Hepatocyte (in vitro differentiated cells): ENCODE measurements at regions not wholly inside any gene's neighbourhood (a gene's known extent, or its start where the extent isn't known, plus 50 kb on each side); places are given as distances from the start of the nearest gene placed in this dataset.

Source experiments
- DNase-seq: peaks from one replicate; pipeline ENCODE4 v3.0.0-alpha.2; 2016; ENCODE audit warnings: low spot score
- H2AFZ ChIP-seq: fragments of 200-600 bp; sonication (generic); 2 replicates; pipeline ENCODE4 v1.6.0; 2016; ENCODE audit warnings: antibody characterized with exemption, mild to moderate bottlenecking
- H3K27ac ChIP-seq: fragments of 200-600 bp; sonication (generic); 2 replicates; pipeline ENCODE4 v1.5.1; 2016; ENCODE audit warnings: mild to moderate bottlenecking
- H3K27me3 ChIP-seq: fragments of 200-600 bp; sonication (generic); 2 replicates; pipeline ENCODE4 v1.6.1; 2016
- H3K36me3 ChIP-seq: fragments of 200-600 bp; sonication (generic); replicated peaks from 2 replicates; pipeline ENCODE4 v1.5.1; 2016; ENCODE audit warnings: low read depth; ENCODE audit not compliant: insufficient read depth
- H3K4me1 ChIP-seq: fragments of 200-600 bp; sonication (generic); 2 replicates; pipeline ENCODE4 v1.5.1; 2016; ENCODE audit warnings: mild to moderate bottlenecking, moderate library complexity; ENCODE audit not compliant: insufficient read depth
- H3K4me2 ChIP-seq: fragments of 200-600 bp; sonication (generic); 2 replicates; pipeline ENCODE4 v1.6.0; 2016
- H3K4me3 ChIP-seq: fragments of 200-600 bp; sonication (generic); 2 replicates; pipeline ENCODE4 v1.5.1; 2016; ENCODE audit warnings: mild to moderate bottlenecking
- H3K79me2 ChIP-seq: fragments of 200-600 bp; sonication (generic); 2 replicates; pipeline ENCODE4 v1.6.0; 2017; ENCODE audit warnings: mild to moderate bottlenecking
- H3K9me2 ChIP-seq: fragments of 200-600 bp; sonication (generic); replicated peaks from 2 replicates; pipeline ENCODE4 v1.6.0; 2017; ENCODE audit warnings: mild to moderate bottlenecking; ENCODE audit not compliant: insufficient read depth
- H3K9me3 ChIP-seq: fragments of 200-600 bp; sonication (generic); 2 replicates; pipeline ENCODE4 v1.5.1; 2016; ENCODE audit warnings: low read depth, mild to moderate bottlenecking
- H4K20me1 ChIP-seq: fragments of 200-600 bp; sonication (generic); 2 replicates; pipeline ENCODE4 v1.6.0; 2016; ENCODE audit warnings: mild to moderate bottlenecking; ENCODE audit not compliant: insufficient read depth, poor library complexity, severe bottlenecking
- EZH2 ChIP-seq: fragments of 200-600 bp; sonication (generic); IDR thresholded peaks from 2 replicates; pipeline ENCODE4 v1.6.1; 2016; ENCODE audit warnings: antibody characterized with exemption, mild to moderate bottlenecking, borderline replicate concordance
- EZH2phosphoT487 ChIP-seq: fragments of 200-600 bp; sonication (generic); IDR thresholded peaks from one replicate; pipeline ENCODE4 v1.6.1; 2018; ENCODE audit warnings: antibody characterized with exemption, mild to moderate bottlenecking, low read depth, moderate library complexity; ENCODE audit not compliant: unreplicated experiment, severe bottlenecking
- WGBS: methylation state at CpG from one replicate; pipeline ENCODE4 v1.1.6; 2016; ENCODE audit warnings: low lambda C conversion rate; ENCODE audit errors: missing lambda C conversion rate; 5-methylcytosine and 5-hydroxymethylcytosine counted together
- TF ChIP-seq, protein P1 (sequence below): fragments of 200-600 bp; sonication (generic); IDR thresholded peaks from 2 replicates; pipeline ENCODE4 v1.5.1; 2016; ENCODE audit warnings: antibody characterized with exemption, mild to moderate bottlenecking; ENCODE audit not compliant: poor library complexity

DNA sequence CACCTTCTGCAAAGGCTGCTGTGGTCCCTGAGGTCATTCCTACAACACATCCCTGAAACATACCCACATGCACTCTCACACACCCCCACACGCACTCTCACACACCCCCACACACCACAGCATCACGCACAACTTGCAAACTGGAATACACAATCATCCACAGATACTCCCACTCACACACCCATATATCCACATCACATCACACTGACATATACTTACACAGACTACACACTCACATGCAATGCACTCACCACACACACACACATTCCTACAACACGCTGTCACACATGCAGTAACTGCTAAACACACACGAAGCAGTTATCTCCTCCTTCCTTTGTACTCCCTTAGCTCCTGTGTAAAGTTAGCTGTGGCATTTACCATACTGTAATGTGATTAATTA is 57.1 kb upstream of the PKDCC start:
- Histone ChIP-seq H3K9me3 (no peaks in the 10 kb centered on the region), H3K4me1 (peaks cover 22% of the 10 kb centered on the region), H3K27ac (no peak overlapping the region), H3K4me3 (no peak overlapping the region), H3K36me3 (no peaks in the 10 kb centered on the region), H4K20me1 (no peaks in the 10 kb centered on the region), H3K79me2 (no peaks in the 10 kb centered on the region), H3K27me3 (no peaks in the 10 kb centered on the region), H3K9me2 (no peaks in the 10 kb centered on the region), H3K4me2 (no peak overlapping the region), H2AFZ (no peak overlapping the region)
- TF ChIP-seq, protein P1, sequence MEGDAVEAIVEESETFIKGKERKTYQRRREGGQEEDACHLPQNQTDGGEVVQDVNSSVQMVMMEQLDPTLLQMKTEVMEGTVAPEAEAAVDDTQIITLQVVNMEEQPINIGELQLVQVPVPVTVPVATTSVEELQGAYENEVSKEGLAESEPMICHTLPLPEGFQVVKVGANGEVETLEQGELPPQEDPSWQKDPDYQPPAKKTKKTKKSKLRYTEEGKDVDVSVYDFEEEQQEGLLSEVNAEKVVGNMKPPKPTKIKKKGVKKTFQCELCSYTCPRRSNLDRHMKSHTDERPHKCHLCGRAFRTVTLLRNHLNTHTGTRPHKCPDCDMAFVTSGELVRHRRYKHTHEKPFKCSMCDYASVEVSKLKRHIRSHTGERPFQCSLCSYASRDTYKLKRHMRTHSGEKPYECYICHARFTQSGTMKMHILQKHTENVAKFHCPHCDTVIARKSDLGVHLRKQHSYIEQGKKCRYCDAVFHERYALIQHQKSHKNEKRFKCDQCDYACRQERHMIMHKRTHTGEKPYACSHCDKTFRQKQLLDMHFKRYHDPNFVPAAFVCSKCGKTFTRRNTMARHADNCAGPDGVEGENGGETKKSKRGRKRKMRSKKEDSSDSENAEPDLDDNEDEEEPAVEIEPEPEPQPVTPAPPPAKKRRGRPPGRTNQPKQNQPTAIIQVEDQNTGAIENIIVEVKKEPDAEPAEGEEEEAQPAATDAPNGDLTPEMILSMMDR = no peak
- TF ChIP-seq EZH2phosphoT487 = no peak
- no peak for TF ChIP-seq EZH2
- WGBS = 67% methylated on average over 4 of the region's 4 CpGs
- no peak for DNase-seq

DNA sequence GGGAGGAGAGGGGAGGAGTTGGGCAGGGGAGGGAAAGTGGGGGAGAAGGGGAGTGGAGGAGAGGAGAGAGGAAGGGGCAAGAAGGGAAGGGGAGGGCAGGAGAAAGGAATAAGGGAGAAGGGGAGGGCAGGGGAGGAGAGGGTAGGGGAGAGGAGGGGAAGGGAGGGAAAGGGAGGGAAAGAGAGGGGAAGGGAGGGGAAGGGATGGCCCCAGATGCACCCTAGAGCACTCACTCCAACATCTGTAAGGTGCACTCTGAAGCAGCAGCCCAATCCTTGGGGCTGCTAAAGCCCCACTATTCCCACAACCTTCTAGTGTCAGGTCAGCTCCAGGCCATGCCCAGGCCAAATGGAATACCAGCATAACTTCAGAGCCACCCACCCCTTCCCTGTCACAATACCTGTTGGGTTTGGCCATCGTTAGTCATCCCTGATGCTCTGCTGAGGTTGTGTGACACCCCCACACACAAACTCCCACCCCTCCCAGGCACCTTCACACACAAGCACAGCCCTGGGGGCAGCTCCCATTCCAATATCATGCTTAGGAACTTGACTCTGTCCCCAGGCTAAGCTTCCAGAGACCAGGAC is 55.7 kb upstream of the PKDCC start:
- Histone ChIP-seq H3K27ac (no peak overlapping the region), H3K36me3 (no peaks in the 10 kb centered on the region), H3K79me2 (no peaks in the 10 kb centered on the region), H3K4me3 (no peak overlapping the region), H3K4me1 (peaks cover 22% of the 10 kb centered on the region), H2AFZ (no peak overlapping the region), H4K20me1 (no peaks in the 10 kb centered on the region), H3K27me3 (no peaks in the 10 kb centered on the region), H3K9me3 (no peaks in the 10 kb centered on the region), H3K9me2 (no peaks in the 10 kb centered on the region), H3K4me2 (no peak overlapping the region)
- WGBS = 92% methylated on average over 1 of the region's 1 CpG
- TF ChIP-seq, protein P1 = no peak
- TF ChIP-seq EZH2 = no peak
- no peak for TF ChIP-seq EZH2phosphoT487
- no peak for DNase-seq

DNA sequence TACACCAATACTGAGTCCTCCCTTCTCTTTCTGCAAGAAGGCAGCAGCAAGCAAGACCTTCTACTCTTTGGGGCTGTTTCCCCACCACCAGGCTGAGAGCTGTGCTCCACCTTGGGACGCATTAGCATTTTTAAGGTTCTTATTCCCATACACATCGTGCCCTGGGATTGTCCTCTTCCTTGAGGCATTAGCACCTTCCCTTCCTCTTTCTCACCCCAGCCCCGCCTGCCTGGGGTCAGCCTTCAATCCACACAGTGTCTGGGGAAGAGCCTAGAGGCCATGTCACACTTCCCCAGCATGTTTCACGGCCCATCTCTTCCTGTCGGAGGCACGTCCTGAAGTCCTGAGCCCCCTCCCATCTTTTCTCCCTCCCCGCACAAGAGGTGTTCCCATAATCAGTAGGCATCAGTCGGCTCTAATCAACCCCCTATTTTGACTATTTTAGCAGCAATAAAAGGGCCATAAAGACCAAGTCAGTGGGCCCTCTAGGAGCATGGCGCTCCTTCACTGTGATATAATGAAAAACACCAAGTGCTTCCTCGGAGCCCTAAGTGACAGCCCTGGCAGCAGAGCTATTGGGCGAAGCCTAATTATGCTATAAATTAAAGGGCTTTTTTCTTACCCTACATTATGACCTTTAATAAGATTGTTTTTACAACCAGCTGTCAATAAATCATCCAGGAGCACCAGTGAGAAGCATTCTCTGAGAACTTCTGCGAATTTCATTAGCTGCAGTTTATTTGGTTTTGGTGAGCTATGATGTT is 55.0 kb upstream of the PKDCC start:
- Histone ChIP-seq H4K20me1 (no peaks in the 10 kb centered on the region), H3K9me2 (no peaks in the 10 kb centered on the region), H3K79me2 (no peaks in the 10 kb centered on the region), H3K4me1 (peaks cover 22% of the 10 kb centered on the region), H3K36me3 (no peaks in the 10 kb centered on the region), H3K4me2 (no peak overlapping the region), H2AFZ (no peak overlapping the region), H3K27me3 (no peaks in the 10 kb centered on the region), H3K27ac (no peak overlapping the region), H3K9me3 (no peaks in the 10 kb centered on the region), H3K4me3 (no peak overlapping the region)
- DNase-seq = no peak
- TF ChIP-seq, protein P1 = no peak
- no peak for TF ChIP-seq EZH2phosphoT487
- no peak for TF ChIP-seq EZH2
- 76% methylated on average over 12 of the region's 12 CpGs for WGBS
